Coronary artery (tissue), 2 donors: ENCODE measurements at regions not wholly inside any gene's neighbourhood (a gene's known extent, or its start where the extent isn't known, plus 50 kb on each side); places are given as distances from the start of the nearest gene placed in this dataset.
"Not testable (repeated sequence)": the region's sequence is repeated elsewhere in the genome, so short reads cannot be mapped to it uniquely, and the experiment has no call there.

Experiments
- DNase-seq: peaks from one replicate; pipeline ENCODE4 v3.0.0-alpha.2; 2017; ENCODE audit warnings: low spot score
- H3K27ac ChIP-seq, 2 donors: fragments of 200-600 bp; sonication (generic); one replicate each; pipeline ENCODE4 v1.5.1; 2016 to 2019
- H3K4me3 ChIP-seq: fragments of 200-600 bp; sonication (generic); 2 replicates; pipeline ENCODE4 v1.5.1; 2016; ENCODE audit warnings: mild to moderate bottlenecking, moderate library complexity
- CTCF ChIP-seq: fragments of 200-600 bp; sonication (generic); IDR thresholded peaks from one replicate; pipeline ENCODE4 v1.5.1; 2019; ENCODE audit warnings: antibody characterized with exemption

GRCh38 chr6:155883334-155883731 lies 427.7 kb upstream of the NOX3 start:
- Histone ChIP-seq H3K27ac (no peak overlapping the region), H3K4me3 (no peak overlapping the region)
- no peak for TF ChIP-seq CTCF
- no peak for DNase-seq

GRCh38 chr6:155882527-155883333 lies 427.1 kb upstream of the NOX3 start:
- DNase-seq = no peak
- TF ChIP-seq CTCF = no peak
- Histone ChIP-seq H3K27ac (no peak overlapping the region), H3K4me3 (no peak overlapping the region)

GRCh38 chr6:155881826-155882526 lies 426.3 kb upstream of the NOX3 start:
- no peak for TF ChIP-seq CTCF
- no peak for DNase-seq
- Histone ChIP-seq H3K4me3 (no peak overlapping the region), H3K27ac (peak overlapping the region in 1 of 2 donors; percentile 12)

- Histone ChIP-seq H3K4me3 (no peak overlapping the region), H3K27ac (no peak overlapping the region)
- DNase-seq = no peak
- TF ChIP-seq CTCF = no peak
These were observed 425.3 kb upstream of the NOX3 start for GRCh38 chr6:155880900-155881299.

GRCh38 chr6:155872961-155873360 lies 417.3 kb upstream of the NOX3 start:
- H3K4me3 ChIP-seq = no peak overlapping the region
- no peak for DNase-seq
- no peak overlapping the region for H3K27ac ChIP-seq
- no peak for TF ChIP-seq CTCF

- Histone ChIP-seq H3K4me3 (no peak overlapping the region), H3K27ac (no peak overlapping the region)
- DNase-seq = no peak
- no peak for TF ChIP-seq CTCF
These were observed 412.0 kb upstream of the NOX3 start for GRCh38 chr6:155867682-155868081.

- not testable (repeated sequence) for H3K4me3 ChIP-seq, DNase-seq, H3K27ac ChIP-seq
These were observed 411.2 kb upstream of the NOX3 start for GRCh38 chr6:155866676-155867390.
